Neutrophil (primary cell): ENCODE measurements at regions not wholly inside any gene's neighbourhood (a gene's known extent, or its start where the extent isn't known, plus 50 kb on each side); places are given as distances from the start of the nearest gene placed in this dataset.

ENCODE experiments used
- H3K27ac ChIP-seq: fragments of 200-600 bp; sonication (generic); 2 replicates; pipeline ENCODE4 v1.5.1; 2016; ENCODE audit warnings: mild to moderate bottlenecking, moderate library complexity
- H3K27me3 ChIP-seq: fragments of 200-600 bp; sonication (generic); 2 replicates; pipeline ENCODE4 v1.6.0; 2016; ENCODE audit warnings: mild to moderate bottlenecking
- H3K36me3 ChIP-seq: fragments of 200-600 bp; sonication (generic); 2 replicates; pipeline ENCODE4 v1.5.1; 2017
- H3K4me1 ChIP-seq, 2 experiments: fragments of 200-600 bp in 1 of 2; sonication (generic) in 1 of 2; 1 replicate in 1 of 2; 2 replicates in 1 of 2; pipeline versions ENCODE4 v1.5.1 to v1.6.1; 2013 to 2016; ENCODE audit warnings: low read depth in 1 of 2, low read length in 1 of 2, mild to moderate bottlenecking in 1 of 2, moderate library complexity in 1 of 2; ENCODE audit not compliant: control insufficient read depth in 1 of 2, insufficient read depth in 1 of 2
- H3K4me3 ChIP-seq, 2 experiments: fragments of 200-600 bp in 1 of 2; sonication (generic) in 1 of 2; 1 replicate in 1 of 2; 2 replicates in 1 of 2; pipeline ENCODE4 v1.5.1; 2013 to 2016; ENCODE audit warnings: low read depth in 1 of 2, low read length in 1 of 2, mild to moderate bottlenecking in 1 of 2, moderate library complexity in 1 of 2
- H3K9me3 ChIP-seq: fragments of 200-600 bp; sonication (generic); 2 replicates; pipeline ENCODE4 v1.5.1; 2016
- TF ChIP-seq, protein P1 (sequence below): fragments of 200-600 bp; sonication (generic); IDR thresholded peaks from 2 replicates; pipeline ENCODE4 v1.5.1; 2016; ENCODE audit warnings: antibody characterized with exemption

DNA sequence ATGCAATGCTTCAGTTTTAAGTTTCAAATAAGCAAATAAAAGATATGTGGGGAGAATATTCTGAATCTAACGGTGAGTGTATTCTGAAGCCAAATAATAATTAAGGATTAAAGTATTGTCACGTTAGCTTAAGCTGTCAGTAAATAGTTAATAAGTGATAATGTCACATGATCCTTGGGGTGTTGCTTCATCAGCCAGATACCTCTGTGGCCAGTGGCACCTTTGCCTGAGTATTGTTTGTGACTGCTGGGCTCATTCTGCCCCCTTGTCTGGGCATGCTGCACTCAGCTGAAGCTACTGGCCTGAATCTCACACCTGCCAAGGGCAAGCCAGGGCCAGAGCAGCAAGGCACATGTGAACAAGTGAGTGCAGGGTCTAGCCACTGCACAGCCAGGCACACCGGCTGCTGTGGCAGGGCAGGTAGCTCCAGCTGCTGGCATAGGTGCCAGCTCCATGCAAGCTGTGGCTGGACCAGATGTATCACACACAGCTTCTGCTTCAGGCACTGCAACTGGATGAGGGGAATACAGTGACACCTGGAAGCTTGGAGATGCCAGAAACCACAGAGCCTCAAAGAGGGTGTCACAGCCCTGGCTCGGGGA lies 739.7 kb downstream of the SLC6A15 start:
- Histone ChIP-seq H3K9me3 (no peaks in the 10 kb centered on the region), H3K36me3 (no peaks in the 10 kb centered on the region), H3K27me3 (no peaks in the 10 kb centered on the region), H3K4me3 (no peak overlapping the region), H3K27ac (no peak overlapping the region), H3K4me1 (no peaks in the 10 kb centered on the region)
- TF ChIP-seq, protein P1, sequence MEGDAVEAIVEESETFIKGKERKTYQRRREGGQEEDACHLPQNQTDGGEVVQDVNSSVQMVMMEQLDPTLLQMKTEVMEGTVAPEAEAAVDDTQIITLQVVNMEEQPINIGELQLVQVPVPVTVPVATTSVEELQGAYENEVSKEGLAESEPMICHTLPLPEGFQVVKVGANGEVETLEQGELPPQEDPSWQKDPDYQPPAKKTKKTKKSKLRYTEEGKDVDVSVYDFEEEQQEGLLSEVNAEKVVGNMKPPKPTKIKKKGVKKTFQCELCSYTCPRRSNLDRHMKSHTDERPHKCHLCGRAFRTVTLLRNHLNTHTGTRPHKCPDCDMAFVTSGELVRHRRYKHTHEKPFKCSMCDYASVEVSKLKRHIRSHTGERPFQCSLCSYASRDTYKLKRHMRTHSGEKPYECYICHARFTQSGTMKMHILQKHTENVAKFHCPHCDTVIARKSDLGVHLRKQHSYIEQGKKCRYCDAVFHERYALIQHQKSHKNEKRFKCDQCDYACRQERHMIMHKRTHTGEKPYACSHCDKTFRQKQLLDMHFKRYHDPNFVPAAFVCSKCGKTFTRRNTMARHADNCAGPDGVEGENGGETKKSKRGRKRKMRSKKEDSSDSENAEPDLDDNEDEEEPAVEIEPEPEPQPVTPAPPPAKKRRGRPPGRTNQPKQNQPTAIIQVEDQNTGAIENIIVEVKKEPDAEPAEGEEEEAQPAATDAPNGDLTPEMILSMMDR = no peak

DNA sequence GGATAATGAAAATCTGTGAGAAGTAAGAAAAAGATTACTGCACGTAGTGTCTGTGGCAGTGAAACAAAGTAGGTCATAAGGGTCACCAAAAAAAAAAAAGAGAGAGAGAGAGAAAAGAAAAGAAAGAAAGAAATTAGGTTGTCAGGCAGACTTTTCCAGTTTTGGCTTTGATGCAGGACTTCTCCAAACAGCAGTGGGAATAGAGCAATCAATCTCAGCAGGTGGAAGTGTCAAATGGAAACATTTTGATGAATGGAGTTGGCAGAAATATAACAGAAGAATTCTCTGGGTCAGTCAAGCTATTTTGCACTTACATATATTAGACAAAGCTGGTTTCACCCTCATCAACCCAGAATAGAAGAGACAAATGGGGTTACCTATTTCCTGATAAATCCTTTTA lies 745.8 kb downstream of the SLC6A15 start:
- Histone ChIP-seq H3K9me3 (no peaks in the 10 kb centered on the region), H3K27ac (no peak overlapping the region), H3K4me3 (no peak overlapping the region), H3K4me1 (no peaks in the 10 kb centered on the region), H3K27me3 (no peaks in the 10 kb centered on the region), H3K36me3 (no peaks in the 10 kb centered on the region)
- TF ChIP-seq, protein P1 = no peak

DNA sequence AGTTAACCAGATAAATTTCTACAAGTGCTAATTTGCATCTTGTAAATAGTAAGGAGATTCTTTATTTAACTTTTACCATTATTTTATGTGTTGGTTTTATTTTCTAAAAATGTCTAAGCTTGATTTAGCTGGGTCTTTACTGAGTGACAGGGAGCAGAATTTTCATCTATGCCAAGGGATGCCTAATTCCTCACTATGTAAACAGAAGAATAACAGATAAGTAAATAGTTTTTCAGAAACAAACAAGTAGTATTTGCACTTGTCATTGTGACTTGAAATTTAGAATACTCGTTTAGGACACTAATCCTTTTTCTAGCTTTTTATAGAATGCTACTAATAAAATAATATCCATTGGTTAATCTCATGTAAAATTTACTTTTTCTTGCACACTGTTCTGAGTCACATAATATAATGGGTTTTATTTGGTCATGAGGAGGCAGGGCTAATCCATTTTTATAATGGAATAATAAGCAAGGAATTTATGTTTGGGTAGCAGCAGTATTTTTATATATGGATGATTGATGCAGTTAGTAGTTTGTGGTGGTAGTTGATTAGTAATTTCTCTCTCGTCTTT lies 746.5 kb downstream of the SLC6A15 start:
- TF ChIP-seq, protein P1 = no peak
- Histone ChIP-seq H3K9me3 (no peaks in the 10 kb centered on the region), H3K36me3 (no peaks in the 10 kb centered on the region), H3K4me1 (no peaks in the 10 kb centered on the region), H3K4me3 (no peak overlapping the region), H3K27ac (no peak overlapping the region), H3K27me3 (no peaks in the 10 kb centered on the region)

DNA sequence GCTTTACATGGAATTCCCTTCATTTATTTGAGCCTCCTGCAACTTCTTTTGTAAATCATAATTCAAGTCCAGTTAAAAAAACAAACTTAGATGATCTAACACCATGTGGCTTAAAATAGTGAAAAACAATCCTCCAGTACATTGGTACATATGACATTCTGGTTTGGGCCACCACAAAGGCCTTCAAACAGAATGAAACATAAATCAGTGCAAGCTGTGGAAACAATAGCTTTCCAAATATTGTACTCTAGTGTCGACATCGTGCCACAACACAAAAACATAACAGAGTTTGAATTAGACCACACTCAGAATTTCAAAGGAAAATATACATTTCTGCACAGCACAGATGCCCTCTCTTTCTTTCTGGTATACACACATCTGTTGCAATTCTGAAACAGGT lies 751.3 kb downstream of the SLC6A15 start:
- Histone ChIP-seq H3K27me3 (no peaks in the 10 kb centered on the region), H3K9me3 (no peaks in the 10 kb centered on the region)

DNA sequence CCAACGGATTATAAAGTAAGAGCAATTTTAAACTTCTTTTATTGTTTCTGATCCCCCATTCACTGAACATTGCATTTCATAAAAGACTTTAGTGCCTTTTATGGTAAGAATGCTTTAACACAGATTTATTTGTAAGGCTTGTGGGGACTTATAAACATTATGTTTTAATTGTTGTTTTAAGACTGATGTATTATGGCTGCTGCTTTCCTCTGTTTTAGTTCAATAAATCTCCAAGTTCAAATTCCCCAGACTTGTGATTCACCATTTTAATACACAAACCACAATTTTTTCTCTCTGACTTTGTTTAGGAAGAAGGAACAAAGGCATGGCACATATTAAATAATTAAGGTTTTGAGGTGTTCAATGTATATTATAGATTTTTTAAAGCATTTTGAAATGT lies 753.3 kb downstream of the SLC6A15 start:
- Histone ChIP-seq H3K4me3 (no peak overlapping the region), H3K4me1 (no peaks in the 10 kb centered on the region), H3K36me3 (no peaks in the 10 kb centered on the region), H3K9me3 (no peaks in the 10 kb centered on the region), H3K27me3 (no peaks in the 10 kb centered on the region), H3K27ac (no peak overlapping the region)
- TF ChIP-seq, protein P1 = no peak

More for the DNA sequence above, 751.3 kb downstream of the SLC6A15 start:
- no peaks in the 10 kb centered on the region for H3K36me3 ChIP-seq
- no peak overlapping the region for H3K4me3 ChIP-seq
- TF ChIP-seq, protein P1 = no peak
- H3K27ac ChIP-seq = no peak overlapping the region
- H3K4me1 ChIP-seq = no peaks in the 10 kb centered on the region
